Tibial nerve (tissue), 3 donors: ENCODE measurements at regions not wholly inside any gene's neighbourhood (a gene's known extent, or its start where the extent isn't known, plus 50 kb on each side); places are given as distances from the start of the nearest gene placed in this dataset.

Source experiments
- POLR2A ChIP-seq, 2 donors: fragments of 450-650 bp; IDR thresholded peaks; one replicate each; pipeline ENCODE4 v1.6.1; 2017; ENCODE audit warnings: antibody characterized with exemption in 2 of 2, mild to moderate bottlenecking in 2 of 2, moderate library complexity in 2 of 2
- TF ChIP-seq, protein P1 (sequence below), 5 experiments: fragments of 200-600 bp in 3 of 5; fragments of 450-650 bp in 2 of 5; sonication (generic) in 3 of 5; IDR thresholded peaks; one replicate each; pipeline ENCODE4 v1.5.1; 2016 to 2019; ENCODE audit warnings: antibody characterized with exemption in 5 of 5, mild to moderate bottlenecking in 3 of 5, moderate library complexity in 2 of 5

DNA sequence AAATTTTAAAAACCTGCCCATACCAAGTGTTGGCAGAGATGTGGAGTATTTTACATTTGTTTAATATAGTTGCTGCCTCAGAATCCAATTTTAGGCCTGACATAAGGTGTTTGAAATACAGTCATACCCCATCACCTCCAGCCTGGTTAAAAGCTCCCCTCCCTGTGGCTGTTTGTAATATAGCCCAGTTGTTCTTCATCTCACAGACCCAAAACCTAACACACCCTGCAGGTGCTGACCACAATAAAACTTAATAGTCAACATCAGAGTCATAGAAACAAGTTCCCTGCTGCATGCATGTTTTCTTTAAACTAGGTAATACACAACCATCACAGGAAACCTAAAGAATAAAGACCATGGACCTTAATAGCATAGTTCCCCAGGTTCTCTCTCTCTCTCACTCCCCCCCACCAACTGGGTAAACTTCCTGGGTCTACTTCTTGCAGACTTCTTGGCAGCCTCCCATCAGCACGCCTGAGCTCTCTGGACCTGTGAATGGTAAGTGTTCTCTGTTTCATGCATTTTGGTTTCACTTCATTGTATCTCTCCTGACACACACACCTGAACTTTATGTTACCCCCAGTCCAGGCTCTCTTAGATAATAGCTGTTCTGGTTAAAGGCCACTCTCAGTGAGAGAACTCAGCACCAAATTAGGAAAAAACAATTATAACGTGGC, 1369.9 kb downstream of the EFNB2 start:
- TF ChIP-seq, protein P1, sequence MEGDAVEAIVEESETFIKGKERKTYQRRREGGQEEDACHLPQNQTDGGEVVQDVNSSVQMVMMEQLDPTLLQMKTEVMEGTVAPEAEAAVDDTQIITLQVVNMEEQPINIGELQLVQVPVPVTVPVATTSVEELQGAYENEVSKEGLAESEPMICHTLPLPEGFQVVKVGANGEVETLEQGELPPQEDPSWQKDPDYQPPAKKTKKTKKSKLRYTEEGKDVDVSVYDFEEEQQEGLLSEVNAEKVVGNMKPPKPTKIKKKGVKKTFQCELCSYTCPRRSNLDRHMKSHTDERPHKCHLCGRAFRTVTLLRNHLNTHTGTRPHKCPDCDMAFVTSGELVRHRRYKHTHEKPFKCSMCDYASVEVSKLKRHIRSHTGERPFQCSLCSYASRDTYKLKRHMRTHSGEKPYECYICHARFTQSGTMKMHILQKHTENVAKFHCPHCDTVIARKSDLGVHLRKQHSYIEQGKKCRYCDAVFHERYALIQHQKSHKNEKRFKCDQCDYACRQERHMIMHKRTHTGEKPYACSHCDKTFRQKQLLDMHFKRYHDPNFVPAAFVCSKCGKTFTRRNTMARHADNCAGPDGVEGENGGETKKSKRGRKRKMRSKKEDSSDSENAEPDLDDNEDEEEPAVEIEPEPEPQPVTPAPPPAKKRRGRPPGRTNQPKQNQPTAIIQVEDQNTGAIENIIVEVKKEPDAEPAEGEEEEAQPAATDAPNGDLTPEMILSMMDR (IDR thresholded peaks at IDR 0.05), result no peak
- no peak for TF ChIP-seq POLR2A (IDR thresholded peaks at IDR 0.05)
